ENCODE measurements at regions not wholly inside any gene's neighbourhood (a gene's known extent, or its start where the extent isn't known, plus 50 kb on each side); places are given as distances from the start of the nearest gene placed in this dataset.

DNA sequence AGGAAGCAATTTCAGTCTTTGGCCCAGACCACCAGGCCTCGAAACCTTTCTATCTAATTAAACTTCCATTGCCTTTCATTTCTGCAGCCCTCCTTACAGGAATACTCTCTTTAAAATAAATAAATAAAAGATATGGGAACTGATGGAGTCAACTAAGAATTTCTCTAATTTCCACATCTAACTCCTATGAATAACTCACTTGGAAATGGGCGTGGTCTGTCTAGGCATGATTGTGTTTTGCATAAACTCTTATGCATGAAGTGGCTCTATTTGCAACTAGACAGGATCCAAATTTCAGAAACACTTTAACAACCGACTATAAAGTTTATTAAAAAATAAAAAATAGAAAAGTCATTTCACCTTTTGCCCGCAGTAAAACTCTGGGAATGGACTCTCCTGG lies 199.5 kb downstream of the ADSS2 start:
- TF ChIP-seq, protein P1, sequence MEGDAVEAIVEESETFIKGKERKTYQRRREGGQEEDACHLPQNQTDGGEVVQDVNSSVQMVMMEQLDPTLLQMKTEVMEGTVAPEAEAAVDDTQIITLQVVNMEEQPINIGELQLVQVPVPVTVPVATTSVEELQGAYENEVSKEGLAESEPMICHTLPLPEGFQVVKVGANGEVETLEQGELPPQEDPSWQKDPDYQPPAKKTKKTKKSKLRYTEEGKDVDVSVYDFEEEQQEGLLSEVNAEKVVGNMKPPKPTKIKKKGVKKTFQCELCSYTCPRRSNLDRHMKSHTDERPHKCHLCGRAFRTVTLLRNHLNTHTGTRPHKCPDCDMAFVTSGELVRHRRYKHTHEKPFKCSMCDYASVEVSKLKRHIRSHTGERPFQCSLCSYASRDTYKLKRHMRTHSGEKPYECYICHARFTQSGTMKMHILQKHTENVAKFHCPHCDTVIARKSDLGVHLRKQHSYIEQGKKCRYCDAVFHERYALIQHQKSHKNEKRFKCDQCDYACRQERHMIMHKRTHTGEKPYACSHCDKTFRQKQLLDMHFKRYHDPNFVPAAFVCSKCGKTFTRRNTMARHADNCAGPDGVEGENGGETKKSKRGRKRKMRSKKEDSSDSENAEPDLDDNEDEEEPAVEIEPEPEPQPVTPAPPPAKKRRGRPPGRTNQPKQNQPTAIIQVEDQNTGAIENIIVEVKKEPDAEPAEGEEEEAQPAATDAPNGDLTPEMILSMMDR (IDR thresholded peaks at IDR 0.05) = no peak
- TF ChIP-seq POLR2A (IDR thresholded peaks at IDR 0.05) = no peak
